ENCODE measurements at regions not wholly inside any gene's neighbourhood (a gene's known extent, or its start where the extent isn't known, plus 50 kb on each side); places are given as distances from the start of the nearest gene placed in this dataset.

DNA sequence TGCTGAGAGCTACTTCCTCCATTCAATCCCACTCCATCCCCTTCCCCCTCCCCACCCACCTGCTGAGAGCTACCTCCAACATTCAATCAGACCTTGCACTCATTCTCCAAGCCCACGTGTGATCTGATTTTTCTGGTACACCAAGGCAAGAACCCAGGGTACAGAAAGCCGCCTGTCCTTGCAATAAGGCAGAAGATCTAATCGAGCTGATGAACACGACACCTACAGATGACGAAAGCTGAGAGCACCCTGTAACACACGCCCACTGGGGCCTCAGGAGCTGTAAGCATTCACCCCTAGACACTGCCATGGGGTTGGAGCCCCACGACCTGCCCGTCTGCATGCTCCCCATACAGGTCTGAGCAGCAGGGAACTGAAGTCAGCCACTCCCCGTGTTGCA, 58.3 kb downstream of the TRIML1 start:
- no peak for DNase-seq

DNA sequence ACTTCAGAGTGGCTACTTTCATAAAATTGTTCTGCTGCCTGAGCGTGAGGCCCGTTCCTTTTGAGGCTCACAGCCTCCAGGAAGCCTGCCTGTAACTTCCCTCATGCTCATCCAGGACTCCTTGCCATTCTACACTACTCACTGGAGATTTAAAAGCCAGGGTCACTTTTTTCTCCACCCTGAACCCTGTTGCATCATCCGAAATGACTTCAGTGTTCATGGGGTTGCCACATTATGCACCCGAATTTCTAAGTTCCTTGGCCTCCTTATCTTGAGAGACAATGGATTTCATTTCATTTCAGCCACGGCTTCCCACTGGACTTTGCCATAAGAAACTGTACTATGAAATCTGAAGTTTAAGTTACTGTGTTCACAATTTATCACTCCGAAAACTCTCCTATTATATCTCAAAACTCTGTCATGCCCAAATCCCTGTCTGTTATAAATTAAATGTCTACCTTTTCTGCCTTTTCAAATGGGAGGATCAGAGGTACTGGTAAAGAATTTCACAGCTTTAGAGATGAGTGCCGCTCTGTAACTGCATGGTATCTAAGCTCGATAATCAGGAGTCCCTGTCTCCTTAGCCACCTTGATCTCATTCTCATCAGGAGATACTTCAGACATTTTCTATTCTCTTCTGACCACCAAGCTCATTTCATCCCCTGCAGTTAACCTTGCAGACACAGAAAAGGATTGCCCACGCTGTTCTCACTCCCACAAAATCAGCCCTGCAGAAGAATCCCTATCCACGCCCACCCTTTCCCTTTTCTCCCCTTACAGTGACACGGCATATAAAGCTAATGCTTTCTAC, 59.9 kb downstream of the TRIML1 start:
- no peak for DNase-seq

- DNase-seq: no peak
Measured at GRCh38 chr4:188201851-188202250, 62.6 kb downstream of the TRIML1 start.

GRCh38 chr4:188206783-188207182, 67.5 kb downstream of the TRIML1 start:
- DNase-seq: no peak

DNA sequence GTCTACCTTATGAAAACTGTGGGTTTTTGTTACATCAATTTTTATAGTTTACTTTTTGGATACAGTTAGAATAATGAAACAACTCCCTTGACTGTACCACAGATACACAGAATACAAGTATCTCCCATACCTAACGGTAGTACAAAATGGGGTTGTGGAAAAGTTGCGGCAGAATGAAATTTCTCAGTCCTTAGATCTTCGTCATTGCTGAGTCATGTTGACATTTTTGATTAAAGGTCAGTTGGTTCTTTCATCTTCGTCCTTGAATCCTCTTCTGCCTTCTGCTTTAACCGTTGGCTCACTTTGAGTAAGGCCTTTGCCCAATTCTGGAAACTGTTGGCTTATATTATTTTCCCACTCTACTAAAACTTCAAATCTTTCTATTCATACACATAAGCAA, 75.6 kb downstream of the TRIML1 start:
- DNase-seq: no peak

DNA sequence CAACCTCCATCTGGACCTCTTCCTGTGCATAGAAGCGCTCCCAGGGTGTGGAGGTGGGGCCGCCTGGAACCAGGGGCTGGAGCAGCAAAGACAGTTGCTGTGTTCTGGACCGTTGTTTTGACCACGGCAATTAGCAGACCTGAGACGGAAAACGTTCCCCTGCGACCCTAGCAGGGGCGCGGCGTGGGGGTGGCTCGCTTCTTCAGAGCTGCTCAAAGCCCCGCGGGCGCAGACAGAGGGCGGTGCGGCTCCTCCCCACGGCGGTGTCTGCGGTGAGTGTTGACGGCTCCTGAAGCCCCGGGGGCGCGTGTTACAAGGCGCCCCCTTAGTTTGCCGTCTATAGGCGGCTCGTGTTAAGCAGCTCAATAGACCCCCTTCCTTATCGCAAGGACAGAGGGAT, 79.2 kb downstream of the TRIML1 start:
- no peak for DNase-seq

DNA sequence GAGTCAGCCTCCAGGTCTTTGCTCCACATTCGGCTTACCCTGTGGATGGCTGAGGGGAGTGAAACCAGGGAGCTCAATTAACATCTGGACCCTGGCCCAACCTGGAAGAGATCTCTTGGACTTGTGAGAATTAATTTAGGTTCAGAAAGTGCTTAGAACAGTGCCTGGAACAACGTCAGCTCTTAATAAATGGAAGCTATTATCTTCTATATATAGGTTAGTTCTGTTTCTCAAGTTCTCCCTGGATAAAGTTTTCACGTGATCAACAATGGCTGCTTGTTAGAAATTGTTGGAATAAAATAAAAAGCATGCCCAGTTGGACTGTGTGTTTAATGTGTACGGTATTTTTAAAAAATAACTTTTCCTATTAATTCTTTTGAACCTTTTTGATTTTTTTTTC, 80.8 kb downstream of the TRIML1 start:
- no peak for DNase-seq

DNA sequence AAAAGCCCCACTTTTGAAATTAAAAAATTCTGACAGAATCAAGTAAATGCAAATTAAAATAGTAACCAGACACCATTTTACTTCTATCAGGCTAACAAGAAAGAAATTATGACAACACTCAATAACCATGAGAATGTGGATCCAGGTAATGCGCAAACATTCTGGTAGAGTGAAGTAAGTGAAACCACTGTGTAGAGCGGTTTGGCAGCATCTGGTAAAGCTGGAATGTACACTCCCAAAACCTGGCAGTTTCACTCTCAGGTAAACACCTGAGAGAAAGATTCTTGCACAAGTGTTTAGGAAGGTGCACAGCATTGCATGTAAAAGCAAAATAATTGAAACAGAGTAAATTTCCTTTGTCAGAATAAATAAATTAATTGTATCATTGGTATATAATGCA, 81.8 kb downstream of the TRIML1 start:
- DNase-seq: no peak

GRCh38 chr4:188228279-188228678, 89.0 kb downstream of the TRIML1 start:
- DNase-seq: no peak

- DNase-seq: no peak
Measured at GRCh38 chr4:188232428-188232827, 93.2 kb downstream of the TRIML1 start.

DNA sequence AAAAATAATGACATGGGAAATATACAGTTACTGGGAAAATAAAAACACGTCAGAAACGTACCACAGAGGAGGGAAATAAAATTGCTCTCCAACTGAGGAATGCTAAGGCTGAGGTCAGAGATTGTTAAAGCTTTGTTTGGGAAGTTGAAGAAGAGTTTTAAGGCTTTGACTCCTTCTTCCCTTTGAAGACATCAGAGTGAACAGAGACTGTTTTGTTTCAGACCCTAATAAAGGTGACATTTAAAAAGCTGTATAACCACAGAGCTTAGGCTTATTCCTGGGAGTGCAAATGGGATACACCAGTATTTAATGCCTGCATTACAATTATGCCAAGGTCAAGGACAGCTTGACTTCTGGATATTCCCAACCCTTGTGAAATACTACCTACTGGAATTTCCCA, 102.8 kb downstream of the TRIML1 start:
- no peak for DNase-seq

DNA sequence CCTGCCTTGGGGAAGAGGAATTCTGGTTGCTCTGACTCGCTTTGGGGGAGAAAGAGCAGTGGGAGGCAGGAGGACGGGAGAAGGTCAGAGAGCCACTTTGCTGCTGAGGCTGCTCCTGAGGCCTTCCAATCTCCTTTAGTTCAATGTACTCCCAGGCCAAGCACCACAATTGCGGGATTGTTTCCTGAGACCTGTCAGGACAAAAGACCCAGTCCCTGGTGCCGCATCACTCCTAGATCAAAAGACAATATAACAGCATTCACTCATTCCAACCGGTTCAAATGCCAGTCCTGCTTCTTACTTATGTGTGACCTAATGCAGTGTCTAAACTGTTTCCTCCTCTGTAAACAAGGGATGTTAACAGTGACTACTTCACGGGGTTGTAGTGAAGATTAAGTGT, 106.4 kb downstream of the TRIML1 start:
- no peak for DNase-seq

DNA sequence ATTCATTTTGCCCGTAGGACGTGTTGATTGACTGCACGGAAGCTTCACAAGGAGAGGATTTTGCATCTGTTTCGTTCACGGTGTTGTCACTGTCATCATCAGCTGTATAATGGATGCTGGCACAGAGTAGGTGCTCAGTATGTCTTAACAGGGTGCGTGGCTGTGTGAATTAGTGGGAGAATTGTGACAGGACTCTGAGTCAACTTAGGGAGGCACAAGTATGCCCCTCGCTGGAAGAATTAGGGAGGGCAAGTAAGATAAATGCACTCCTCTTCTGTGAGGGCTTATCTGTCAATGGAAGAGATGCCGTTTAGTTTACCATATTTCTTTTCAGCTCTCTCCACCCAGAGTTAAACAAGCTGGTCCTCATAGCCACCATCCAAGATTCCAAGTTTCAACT, 107.2 kb downstream of the TRIML1 start:
- no peak for DNase-seq

DNA sequence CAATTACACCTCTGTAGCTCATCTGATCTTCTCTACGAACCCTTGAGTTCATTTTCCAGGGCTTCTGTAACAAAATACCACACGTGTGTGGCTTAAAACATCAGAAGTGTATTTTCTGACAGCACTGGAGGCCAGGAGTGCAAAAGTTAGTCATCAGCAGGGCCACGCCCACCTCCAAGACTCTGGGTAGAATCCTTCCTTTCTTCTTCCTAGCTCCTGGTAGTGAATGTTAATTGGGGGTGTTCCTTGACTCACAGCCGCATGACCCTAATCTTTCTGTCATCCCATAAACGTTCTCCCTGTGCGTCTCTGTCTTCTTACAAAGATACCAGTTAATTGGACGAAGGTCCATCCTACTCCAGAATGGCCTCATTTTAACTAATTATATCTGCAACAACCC, 115.0 kb downstream of the TRIML1 start:
- no peak for DNase-seq

DNA sequence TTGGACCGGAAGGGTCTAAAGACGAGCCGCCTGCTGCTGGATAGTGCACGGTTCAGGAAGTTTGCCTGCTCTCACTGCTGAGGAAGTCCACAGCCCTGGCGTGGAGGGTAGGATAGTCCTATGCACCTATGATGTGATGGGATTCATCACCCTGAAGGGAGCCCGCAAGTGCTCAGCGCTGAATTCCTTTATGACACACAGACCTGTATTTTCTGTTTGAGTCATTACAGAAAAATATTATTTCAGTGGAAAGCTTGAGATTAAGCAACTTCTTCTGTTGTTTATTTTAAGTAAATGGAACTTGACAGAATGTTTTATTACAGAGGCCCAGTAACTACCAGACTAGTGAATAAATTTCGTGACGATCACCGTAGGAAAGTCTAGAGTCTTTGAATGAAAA, 123.2 kb downstream of the TRIML1 start:
- no peak for DNase-seq

DNA sequence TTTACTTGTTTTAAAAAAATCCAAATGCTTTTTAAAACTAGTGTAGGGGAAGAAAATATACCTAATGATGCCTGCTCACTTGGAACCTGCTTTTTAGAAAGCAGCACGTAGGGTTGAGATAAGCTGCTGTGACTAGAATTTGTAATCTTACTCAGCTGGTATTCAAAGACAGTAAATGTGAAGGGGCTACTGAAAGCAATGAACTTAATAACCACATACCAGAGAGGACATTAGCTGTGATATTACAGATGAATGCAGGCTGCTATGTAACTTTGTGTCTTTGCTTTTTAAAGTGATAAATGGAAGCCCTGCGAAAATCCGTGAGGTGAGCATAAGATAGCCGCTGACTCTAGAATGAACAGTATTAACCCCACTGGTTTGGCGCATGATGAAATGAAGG, 124.1 kb downstream of the TRIML1 start:
- no peak for DNase-seq

- no peak for DNase-seq
Measured at GRCh38 chr4:188266386-188266785, 127.1 kb downstream of the TRIML1 start.

DNA sequence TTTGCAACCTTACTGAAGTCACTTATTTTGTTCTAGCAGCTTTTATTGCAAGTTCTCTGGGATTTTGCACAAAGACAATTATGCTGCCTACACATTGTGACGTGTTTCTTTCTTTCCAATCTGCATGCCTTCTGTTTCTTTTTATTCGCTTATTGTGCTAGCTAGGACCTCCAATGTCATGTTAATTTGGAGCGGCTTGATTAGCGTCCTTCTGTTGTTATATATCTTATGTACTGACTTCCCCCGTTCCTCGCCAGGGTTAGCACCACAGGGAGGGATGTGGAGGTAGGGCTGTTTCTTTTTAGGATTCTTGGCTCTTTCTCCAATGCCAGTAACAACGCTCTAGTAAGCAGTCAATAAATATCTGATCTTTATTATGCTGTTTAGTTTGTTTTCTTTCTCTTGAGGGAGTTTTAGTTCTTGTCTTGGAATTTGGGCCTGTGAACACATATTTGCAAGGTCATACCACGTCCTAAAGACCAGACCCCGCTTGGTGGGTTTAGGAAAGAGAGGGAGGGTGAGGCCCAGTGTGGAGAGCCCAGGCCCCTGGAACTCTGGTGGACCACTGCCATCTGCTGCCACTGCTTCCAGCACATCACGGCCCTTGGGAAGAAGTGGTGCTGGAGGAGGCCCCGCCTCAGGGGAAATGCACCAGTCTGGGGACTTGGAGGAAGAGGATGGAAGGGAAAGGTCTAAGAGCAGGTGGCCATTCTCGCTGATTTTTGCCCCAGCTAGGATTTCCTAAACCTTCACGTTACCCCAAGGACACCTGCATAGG, 129.1 kb downstream of the TRIML1 start:
- DNase-seq: no peak

DNA sequence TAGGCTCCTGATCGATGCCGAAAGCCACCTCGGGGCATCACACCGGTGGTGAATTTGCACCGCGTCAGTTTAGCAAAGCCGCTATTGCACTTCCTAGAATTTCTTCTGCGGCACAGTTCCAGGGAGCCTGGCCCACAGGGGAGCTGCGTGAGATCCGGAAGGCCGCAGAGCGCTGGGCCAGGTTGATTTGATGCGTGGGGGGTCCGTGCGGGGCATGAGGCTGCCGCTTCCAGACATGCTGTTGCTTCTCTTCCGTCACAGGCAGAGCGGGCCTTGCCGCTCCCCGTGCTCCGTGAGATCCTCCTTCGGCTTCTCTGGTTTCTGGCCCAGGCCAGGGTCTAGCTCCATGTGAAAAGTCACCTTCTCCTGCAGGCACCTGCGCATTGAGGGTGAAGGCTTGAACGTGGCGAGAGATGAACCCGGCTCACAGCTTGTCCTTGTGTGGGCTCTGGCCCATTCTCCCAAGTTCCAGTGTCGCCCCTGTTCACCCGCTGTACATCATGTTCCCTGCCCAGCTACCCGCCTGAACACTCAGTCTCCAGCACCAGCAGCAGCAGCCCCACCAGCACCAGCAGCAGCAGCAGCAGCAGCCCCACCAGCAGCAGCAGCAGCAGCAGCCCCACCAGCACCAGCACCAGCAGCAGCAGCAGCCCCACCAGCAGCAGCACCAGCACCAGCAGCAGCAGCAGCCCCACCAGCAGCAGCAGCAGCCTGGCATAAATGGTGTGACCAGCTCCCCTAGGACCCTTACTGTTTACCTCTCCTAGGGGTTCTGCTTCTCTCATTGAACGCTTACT, 131.2 kb downstream of the TRIML1 start:
- DNase-seq: no peak

GRCh38 chr4:188275686-188276085, 136.4 kb downstream of the TRIML1 start:
- DNase-seq: no peak

GRCh38 chr4:188279184-188279583, 139.9 kb downstream of the TRIML1 start:
- DNase-seq: no peak

GRCh38 chr4:188282471-188283232, 143.4 kb downstream of the TRIML1 start:
- no peak for DNase-seq
